HG02981 (cell line): ENCODE measurements at regions not wholly inside any gene's neighbourhood (a gene's known extent, or its start where the extent isn't known, plus 50 kb on each side); places are given as distances from the start of the nearest gene placed in this dataset.
"Not testable (repeated sequence)": the region's sequence is repeated elsewhere in the genome, so short reads cannot be mapped to it uniquely, and the experiment has no call there.

Source experiments
- ATAC-seq: cut with Tn5 transposase; IDR thresholded peaks from one replicate; pipeline ENCODE4 v1.9.1; 2021; ENCODE audit warnings: mild to moderate bottlenecking, moderate library complexity; ENCODE audit not compliant: unreplicated experiment

DNA sequence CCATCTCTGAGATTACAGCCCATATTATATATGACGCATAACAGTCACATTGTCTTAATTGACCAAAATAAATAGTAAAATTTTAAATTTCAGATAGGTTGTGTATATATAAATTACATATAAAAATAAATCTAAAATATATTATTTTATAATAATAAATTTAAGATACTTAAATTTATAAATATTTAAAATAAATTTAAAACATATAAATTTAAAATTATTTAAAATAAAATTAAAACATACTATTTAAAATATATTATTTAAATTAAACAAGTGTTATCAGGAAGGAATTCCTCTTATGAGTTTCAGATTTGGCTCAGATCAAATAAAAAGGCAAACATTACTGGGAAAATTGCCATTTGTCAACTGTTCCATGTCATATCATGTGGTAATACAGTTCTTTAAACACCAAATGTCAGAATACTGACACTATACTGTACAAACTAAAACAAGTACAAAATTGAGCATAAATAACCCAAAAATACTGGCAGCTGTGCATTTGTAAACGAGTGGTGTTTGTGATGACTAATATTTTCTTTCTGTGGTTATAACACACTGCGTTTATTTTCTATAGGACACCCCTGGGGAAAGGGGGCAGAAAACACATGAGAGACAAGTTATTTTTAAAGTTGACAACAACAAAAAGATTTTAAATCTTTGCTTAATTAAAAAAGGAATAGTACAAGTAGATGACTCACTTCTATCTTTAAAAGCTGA, 71.3 kb upstream of the DGKB start:
- peak; percentile 73 for ATAC-seq

DNA sequence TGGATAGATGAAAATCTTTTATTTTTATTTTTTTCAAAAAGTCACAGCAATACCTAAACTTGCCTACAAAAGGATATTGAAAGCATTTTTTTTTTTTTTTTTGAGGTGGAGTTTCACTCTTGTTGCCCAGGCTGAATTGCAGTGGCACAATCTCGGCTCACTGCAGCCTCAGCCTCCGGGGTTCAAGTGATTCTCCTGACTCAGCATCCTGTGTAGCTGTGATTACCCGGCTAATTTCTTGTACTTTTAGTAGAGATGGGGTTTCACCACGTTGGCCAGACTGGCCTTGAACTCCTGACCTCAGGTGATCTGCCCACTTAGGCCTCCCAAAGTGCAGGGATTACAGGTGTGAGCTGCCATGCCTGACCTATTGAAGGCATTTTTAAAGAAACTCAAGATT, 69.1 kb upstream of the DGKB start:
- not testable (repeated sequence) for ATAC-seq

DNA sequence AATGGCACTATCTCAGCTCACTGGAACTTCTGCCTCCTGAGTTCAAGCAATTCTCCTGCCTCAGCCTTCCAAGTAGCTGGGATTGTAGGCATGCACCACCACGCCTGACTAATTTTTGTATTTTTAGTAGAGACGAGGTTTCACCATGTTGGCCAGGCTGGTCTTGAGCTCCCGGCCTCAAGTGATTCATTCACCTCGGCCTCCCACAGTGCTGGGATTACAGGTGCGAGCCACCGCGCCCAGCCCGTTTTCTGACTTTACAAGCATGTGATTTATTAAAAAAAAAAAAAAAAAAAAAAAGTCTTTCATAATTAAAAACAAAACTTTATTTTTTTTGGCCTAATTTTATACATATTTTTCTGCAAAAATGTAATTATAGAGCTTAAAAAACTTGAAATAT, 64.8 kb upstream of the DGKB start:
- not testable (repeated sequence) for ATAC-seq

DNA sequence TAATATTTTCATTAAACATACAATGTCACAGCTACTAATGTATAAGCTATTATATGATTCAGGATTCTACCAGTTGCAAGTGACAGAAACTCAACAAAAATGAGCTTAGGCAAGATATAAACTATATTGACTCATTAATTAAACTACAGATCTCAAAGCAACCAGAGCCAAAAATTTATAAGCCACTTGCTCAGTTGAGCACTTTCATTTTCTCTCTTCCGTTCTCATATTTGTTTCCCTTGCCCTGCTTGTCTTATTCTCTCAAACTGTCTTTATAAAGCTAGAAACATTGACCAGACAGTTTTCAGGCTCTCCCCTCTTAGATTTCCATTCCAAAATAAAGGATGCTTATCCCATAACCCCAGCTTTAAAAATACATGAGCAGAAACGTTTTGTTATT, 60.2 kb upstream of the DGKB start:
- ATAC-seq, result no peak

DNA sequence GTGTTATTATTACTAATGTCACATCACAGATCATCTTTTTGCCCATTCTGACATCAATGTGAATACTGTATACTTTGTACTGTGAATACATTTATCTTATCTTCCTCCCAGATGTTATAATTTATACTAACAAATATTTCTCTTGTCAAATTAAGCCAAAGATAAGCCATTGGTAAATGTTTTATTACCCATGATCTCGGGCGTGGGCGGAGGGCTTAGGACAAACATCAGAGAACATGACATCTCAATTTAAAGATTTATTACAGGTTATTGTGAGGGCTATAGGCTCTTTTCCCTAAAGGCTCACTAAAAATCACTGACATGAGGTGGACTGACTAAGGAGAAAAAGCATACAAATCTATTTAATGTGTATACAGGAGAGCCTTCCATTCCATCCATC, 58.2 kb upstream of the DGKB start:
- ATAC-seq, result no peak

DNA sequence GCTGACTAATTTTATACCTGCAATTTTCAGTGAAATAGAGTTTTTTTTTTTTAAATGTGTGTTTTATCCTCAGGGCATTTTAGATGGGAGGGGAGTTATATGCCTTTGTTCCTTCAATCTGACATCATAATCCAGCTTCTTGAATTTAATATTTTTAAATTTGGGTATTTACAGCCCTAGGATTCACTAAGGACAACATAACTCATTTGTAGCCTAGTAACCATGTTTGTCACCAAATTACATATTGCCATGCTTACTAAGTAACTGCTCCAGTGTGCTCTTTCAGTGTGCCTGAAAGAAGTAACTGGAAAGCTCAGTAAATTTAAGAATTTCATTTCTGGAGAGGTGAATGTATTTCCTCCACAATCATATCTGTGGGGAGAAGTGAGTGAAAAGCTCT, 56.8 kb upstream of the DGKB start:
- ATAC-seq, result no peak

DNA sequence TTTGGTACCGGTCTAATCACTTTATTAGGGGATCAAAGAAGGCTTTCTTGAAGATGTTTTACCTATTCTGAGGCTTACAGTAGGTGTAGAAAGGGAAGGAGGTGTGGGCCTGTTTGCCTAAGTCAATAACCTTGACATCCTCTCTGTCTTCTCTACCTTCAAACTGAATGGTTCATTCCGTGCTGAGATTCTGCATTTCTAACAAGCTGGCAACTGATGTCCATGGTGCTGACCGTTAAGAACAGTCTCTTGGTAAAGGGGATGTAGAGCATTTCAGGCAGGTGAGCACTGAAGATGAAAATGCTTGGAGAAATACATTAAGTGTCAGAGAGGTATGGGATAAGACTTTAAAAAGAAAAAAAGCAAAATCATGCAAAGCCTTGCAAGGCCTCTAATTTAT, 51.5 kb upstream of the DGKB start:
- ATAC-seq, result no peak
